Astrocyte of the cerebellum (primary cell): ENCODE measurements at regions not wholly inside any gene's neighbourhood (a gene's known extent, or its start where the extent isn't known, plus 50 kb on each side); places are given as distances from the start of the nearest gene placed in this dataset.

Experiments
- DNase-seq: peaks from one replicate; pipeline ENCODE4 v3.0.0-alpha.2; 2011; ENCODE audit warnings: low read depth
- H3K4me3 ChIP-seq: 2 replicates; pipeline ENCODE4 v1.5.1; 2011; ENCODE audit warnings: mild to moderate bottlenecking, low read depth, low read length, moderate library complexity
- in situ Hi-C: cut with HindIII; loops from 2 replicates; pipeline ENCODE4 v1.10.0; 2017; ENCODE audit warnings: low sequenced_read_pairs
- TF ChIP-seq, protein P1 (sequence below): IDR thresholded peaks from 2 replicates; pipeline ENCODE4 v1.5.1; 2012; ENCODE audit warnings: low read length, low read depth, moderate library complexity, mild to moderate bottlenecking; ENCODE audit errors: missing control alignments

DNA sequence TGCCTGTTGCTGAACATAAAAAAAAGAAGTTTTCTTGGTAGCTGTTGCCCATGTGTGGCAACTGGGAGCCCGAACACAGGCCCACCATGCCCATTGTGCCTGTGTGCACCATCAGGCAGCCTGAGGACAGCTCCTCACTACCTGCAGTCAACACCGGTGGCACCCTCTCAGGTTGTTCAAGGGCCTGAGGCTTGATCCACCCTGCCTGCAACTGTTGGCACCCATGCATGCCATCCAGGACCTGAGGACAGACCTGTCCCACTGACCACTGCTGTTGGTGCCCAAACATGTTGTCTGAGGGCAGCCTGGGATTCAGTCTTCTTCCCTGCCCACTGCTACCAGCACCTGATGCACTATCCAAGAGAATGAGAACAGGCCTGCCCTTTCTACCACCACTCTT, 661.1 kb upstream of the ZNF804A start:
- H3K4me3 ChIP-seq: no peak overlapping the region
- no peak for DNase-seq
- TF ChIP-seq, protein P1, sequence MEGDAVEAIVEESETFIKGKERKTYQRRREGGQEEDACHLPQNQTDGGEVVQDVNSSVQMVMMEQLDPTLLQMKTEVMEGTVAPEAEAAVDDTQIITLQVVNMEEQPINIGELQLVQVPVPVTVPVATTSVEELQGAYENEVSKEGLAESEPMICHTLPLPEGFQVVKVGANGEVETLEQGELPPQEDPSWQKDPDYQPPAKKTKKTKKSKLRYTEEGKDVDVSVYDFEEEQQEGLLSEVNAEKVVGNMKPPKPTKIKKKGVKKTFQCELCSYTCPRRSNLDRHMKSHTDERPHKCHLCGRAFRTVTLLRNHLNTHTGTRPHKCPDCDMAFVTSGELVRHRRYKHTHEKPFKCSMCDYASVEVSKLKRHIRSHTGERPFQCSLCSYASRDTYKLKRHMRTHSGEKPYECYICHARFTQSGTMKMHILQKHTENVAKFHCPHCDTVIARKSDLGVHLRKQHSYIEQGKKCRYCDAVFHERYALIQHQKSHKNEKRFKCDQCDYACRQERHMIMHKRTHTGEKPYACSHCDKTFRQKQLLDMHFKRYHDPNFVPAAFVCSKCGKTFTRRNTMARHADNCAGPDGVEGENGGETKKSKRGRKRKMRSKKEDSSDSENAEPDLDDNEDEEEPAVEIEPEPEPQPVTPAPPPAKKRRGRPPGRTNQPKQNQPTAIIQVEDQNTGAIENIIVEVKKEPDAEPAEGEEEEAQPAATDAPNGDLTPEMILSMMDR: no peak
- in situ Hi-C loops: no loop called here

DNA sequence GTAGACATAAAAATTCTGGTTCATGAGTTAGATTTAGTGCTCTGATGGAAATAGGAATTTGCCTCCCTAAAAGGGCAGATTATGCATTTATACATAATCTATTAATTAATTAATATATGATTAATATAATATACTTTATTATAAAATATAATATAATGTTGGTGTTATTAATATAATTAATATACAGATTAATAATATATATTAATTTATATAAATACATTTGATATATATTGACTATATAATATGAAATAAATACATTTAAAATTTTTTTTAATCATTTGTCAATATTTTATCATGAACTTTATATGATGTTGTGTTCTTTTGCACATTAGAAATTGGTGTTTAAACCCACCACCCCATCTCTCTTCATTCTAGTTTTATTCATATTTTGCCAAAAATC, 652.1 kb upstream of the ZNF804A start:
- DNase-seq: no peak
- in situ Hi-C loops: no loop called here
- TF ChIP-seq, protein P1: no peak
- no peak overlapping the region for H3K4me3 ChIP-seq

DNA sequence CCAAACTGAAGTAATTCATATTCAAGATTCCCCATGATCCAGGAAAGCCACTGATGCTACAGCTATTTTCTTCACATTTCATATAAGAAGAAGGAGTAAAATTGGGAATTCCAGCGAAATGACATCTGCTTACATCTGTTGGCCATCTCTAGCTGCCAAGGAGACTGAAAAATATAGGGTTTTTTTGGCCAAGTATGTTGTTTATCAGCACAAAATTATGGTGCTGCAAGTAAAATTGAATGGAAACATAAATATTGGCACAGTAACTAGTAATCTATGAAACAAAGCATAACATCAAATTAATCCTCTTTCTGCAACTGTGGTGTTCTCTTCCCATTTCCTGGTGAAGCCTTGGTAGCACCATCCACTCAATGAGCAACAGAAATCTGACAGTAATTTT, 649.5 kb upstream of the ZNF804A start:
- in situ Hi-C loops: no loop called here
- TF ChIP-seq, protein P1: no peak
- DNase-seq: no peak
- H3K4me3 ChIP-seq: no peak overlapping the region

DNA sequence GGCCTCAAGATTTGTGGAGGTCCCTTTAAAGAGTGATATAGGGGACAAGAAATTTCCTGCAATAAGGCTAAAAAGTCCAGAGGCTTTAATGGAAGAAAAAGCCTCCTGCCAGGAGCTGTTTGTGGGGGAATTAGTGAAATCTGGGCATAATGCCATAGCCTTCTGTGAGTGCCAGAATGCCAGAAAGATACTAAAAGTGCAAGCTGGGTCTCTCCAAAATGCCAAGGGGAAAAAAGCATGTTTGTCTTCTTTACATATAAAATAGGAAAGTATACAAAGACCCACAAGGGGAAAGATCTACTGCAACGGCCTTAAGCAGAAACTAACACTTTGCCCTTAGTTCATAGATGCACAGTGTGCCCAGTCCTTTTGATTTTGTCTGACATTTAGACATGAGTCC, 647.7 kb upstream of the ZNF804A start:
- in situ Hi-C loops: no loop called here
- H3K4me3 ChIP-seq: no peak overlapping the region
- DNase-seq: no peak
- TF ChIP-seq, protein P1: no peak

DNA sequence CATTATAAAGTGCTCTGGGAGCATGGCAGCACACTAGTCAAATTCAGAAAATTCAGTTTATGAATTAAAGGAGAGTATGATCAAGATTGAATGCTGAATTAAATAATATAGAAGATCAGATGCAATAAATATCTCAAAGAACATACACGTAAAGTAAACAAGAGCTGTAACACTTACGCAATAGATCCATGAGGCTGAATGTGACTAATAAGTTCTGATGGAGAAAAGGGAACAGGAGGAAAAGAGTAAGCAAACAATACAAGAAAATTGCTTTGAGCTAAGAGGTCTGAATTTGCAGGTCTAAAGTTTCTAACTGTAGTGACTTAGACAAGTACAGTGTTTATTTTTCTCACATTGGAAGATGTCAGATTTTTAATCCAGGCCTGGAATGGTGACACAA, 646.7 kb upstream of the ZNF804A start:
- DNase-seq: no peak
- TF ChIP-seq, protein P1: no peak
- H3K4me3 ChIP-seq: no peak overlapping the region
- in situ Hi-C loops: no loop called here

DNA sequence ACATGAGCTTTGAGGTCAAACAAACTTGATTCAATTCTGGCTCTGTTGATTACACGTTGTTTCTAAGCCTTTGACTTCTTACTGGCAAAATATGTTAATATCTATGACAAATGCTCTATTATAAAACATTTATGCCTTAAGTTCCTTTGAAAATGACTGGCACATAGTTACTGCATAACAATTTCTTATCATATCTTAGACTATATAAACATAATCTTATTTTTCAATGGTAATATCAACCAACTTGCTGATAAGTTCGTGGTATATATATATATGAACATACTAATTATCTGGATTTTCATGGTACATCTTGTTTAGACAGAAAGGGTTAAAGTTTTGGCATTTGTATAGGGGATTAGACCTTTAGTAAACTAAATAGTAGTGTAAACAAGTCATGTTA, 645.6 kb upstream of the ZNF804A start:
- no peak overlapping the region for H3K4me3 ChIP-seq
- in situ Hi-C loops: no loop called here
- no peak for DNase-seq
- TF ChIP-seq, protein P1: no peak

DNA sequence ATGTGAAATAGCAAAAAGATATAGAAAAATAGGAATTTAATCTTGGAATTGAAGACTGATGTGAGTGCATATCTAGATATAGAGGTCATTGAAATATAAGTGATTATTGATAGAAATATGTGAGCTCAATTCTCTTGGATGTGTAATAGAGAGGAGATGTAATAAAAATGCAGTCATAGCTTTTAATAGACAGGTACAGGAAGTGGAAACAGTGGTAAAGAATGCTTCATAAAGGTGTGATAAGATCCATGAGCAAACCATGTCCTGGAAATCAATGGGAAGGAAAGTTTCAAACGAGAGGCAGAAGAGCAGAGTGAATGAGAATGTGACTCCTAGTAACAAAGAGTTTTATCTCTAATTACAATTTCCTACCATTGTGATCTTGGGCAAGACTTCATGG, 634.7 kb upstream of the ZNF804A start:
- in situ Hi-C loops: no loop called here
- no peak overlapping the region for H3K4me3 ChIP-seq
- DNase-seq: no peak
- TF ChIP-seq, protein P1: no peak
